ENCODE measurements at regions not wholly inside any gene's neighbourhood (a gene's known extent, or its start where the extent isn't known, plus 50 kb on each side); places are given as distances from the start of the nearest gene placed in this dataset.
"Not testable (repeated sequence)": the region's sequence is repeated elsewhere in the genome, so short reads cannot be mapped to it uniquely, and the experiment has no call there.

DNA sequence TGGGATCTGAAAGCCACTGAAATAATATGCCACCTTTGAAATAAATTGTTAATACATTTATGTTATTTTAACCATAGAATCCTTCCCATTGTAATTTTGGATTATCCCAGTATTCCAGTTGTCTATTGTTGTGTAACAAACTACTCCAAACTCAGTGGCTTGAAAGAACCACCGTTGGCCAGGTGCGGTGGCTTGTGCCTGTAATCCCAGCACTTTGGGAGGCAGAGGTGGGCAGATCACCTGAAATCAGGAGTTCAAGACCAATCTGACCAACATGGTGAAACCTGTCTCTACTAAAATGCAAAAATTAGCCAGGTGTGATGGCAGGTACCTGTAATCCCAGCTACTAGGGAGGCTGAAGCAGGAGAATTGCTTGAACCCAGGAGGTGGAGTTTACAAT, 217.6 kb downstream of the IRX2 start:
- TF ChIP-seq, protein P1, sequence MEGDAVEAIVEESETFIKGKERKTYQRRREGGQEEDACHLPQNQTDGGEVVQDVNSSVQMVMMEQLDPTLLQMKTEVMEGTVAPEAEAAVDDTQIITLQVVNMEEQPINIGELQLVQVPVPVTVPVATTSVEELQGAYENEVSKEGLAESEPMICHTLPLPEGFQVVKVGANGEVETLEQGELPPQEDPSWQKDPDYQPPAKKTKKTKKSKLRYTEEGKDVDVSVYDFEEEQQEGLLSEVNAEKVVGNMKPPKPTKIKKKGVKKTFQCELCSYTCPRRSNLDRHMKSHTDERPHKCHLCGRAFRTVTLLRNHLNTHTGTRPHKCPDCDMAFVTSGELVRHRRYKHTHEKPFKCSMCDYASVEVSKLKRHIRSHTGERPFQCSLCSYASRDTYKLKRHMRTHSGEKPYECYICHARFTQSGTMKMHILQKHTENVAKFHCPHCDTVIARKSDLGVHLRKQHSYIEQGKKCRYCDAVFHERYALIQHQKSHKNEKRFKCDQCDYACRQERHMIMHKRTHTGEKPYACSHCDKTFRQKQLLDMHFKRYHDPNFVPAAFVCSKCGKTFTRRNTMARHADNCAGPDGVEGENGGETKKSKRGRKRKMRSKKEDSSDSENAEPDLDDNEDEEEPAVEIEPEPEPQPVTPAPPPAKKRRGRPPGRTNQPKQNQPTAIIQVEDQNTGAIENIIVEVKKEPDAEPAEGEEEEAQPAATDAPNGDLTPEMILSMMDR (IDR thresholded peaks at IDR 0.05) = not testable (repeated sequence)
- TF ChIP-seq ZFX (IDR thresholded peaks at IDR 0.05; ENCODE audit: borderline replicate concordance) = not testable (repeated sequence)
